ENCODE measurements at regions not wholly inside any gene's neighbourhood (a gene's known extent, or its start where the extent isn't known, plus 50 kb on each side); places are given as distances from the start of the nearest gene placed in this dataset.

GRCh38 chr16:86382067-86382773, 128.1 kb upstream of the FOXF1 start:
- no peak overlapping the region for H3K4me3 Mint-ChIP-seq
- peaks cover 4% of the 10 kb centered on the region for H3K4me1 Mint-ChIP-seq
- Histone ChIP-seq H4K20me1 (ENCODE audit: low read depth) (no peaks in the 10 kb centered on the region), H3K9ac (no peak overlapping the region), H3K27me3 (no peaks in the 10 kb centered on the region), H3F3A (ENCODE audit: low read depth) (no peaks in the 10 kb centered on the region), H3K36me3 (no peaks in the 10 kb centered on the region), H3K4me2 (no peak overlapping the region), H3K4me3 (no peak overlapping the region), H3K9me3 (ENCODE audit: low read depth) (no peaks in the 10 kb centered on the region), H3K4me1 (no peaks in the 10 kb centered on the region), H3K79me2 (ENCODE audit: low read depth) (no peaks in the 10 kb centered on the region), H3K27ac (no peak overlapping the region), H2AFZ (replicated peaks) (no peak overlapping the region)
- TF ChIP-seq EZH2phosphoT487 (IDR thresholded peaks at IDR 0.05): no peak
- no peak for TF ChIP-seq EZH2 (IDR thresholded peaks at IDR 0.05)
- no peak for TF ChIP-seq CTCF (IDR thresholded peaks at IDR 0.05)
- no peaks in the 10 kb centered on the region for H3K9me3 Mint-ChIP-seq
- peaks cover 15% of the 10 kb centered on the region for H3K27me3 Mint-ChIP-seq (ENCODE audit: insufficient read depth, low read depth)
- no peak overlapping the region for H3K27ac Mint-ChIP-seq
- no peak for DNase-seq (ENCODE audit: low spot score)
- no peaks in the 10 kb centered on the region for H3K36me3 Mint-ChIP-seq

- Histone ChIP-seq H3K4me1 (no peaks in the 10 kb centered on the region), H2AFZ (replicated peaks) (no peak overlapping the region), H3K9me3 (ENCODE audit: low read depth) (no peaks in the 10 kb centered on the region), H4K20me1 (ENCODE audit: low read depth) (no peaks in the 10 kb centered on the region), H3K4me3 (no peak overlapping the region), H3K27me3 (no peaks in the 10 kb centered on the region), H3K79me2 (ENCODE audit: low read depth) (no peaks in the 10 kb centered on the region), H3K9ac (no peak overlapping the region), H3K27ac (no peak overlapping the region), H3K4me2 (no peak overlapping the region), H3K36me3 (no peaks in the 10 kb centered on the region), H3F3A (ENCODE audit: low read depth) (no peaks in the 10 kb centered on the region)
- no peak for DNase-seq (ENCODE audit: low spot score)
- Mint-ChIP-seq H3K4me3 (no peak overlapping the region), H3K27ac (no peak overlapping the region), H3K9me3 (no peaks in the 10 kb centered on the region), H3K27me3 (ENCODE audit: insufficient read depth, low read depth) (peaks cover 18% of the 10 kb centered on the region), H3K4me1 (peaks cover 4% of the 10 kb centered on the region), H3K36me3 (no peaks in the 10 kb centered on the region)
- TF ChIP-seq CTCF (IDR thresholded peaks at IDR 0.05) (no peak), EZH2phosphoT487 (IDR thresholded peaks at IDR 0.05) (no peak), EZH2 (IDR thresholded peaks at IDR 0.05) (no peak)
Measured at GRCh38 chr16:86382774-86383407, 127.4 kb upstream of the FOXF1 start.

GRCh38 chr16:86383488-86384262, 126.7 kb upstream of the FOXF1 start:
- no peaks in the 10 kb centered on the region for H3F3A ChIP-seq (ENCODE audit: low read depth)
- H3K4me2 ChIP-seq: no peak overlapping the region

More at GRCh38 chr16:86383488-86384262, 126.7 kb upstream of the FOXF1 start:
- Histone ChIP-seq H3K9me3 (ENCODE audit: low read depth) (no peaks in the 10 kb centered on the region), H3K4me3 (no peak overlapping the region), H3K36me3 (no peaks in the 10 kb centered on the region), H3K9ac (no peak overlapping the region), H3K4me1 (no peaks in the 10 kb centered on the region), H3K27me3 (no peaks in the 10 kb centered on the region), H4K20me1 (ENCODE audit: low read depth) (no peaks in the 10 kb centered on the region), H3K79me2 (ENCODE audit: low read depth) (no peaks in the 10 kb centered on the region), H3K27ac (no peak overlapping the region), H2AFZ (replicated peaks) (no peak overlapping the region)
- DNase-seq (ENCODE audit: low spot score): no peak
- no peak overlapping the region for H3K4me3 Mint-ChIP-seq
- H3K4me1 Mint-ChIP-seq: peaks cover 4% of the 10 kb centered on the region
- no peaks in the 10 kb centered on the region for H3K9me3 Mint-ChIP-seq
- TF ChIP-seq CTCF (IDR thresholded peaks at IDR 0.05) (no peak), EZH2 (IDR thresholded peaks at IDR 0.05) (no peak), EZH2phosphoT487 (IDR thresholded peaks at IDR 0.05) (no peak)
- peaks cover 18% of the 10 kb centered on the region for H3K27me3 Mint-ChIP-seq (ENCODE audit: insufficient read depth, low read depth)
- H3K36me3 Mint-ChIP-seq: no peaks in the 10 kb centered on the region
- H3K27ac Mint-ChIP-seq: no peak overlapping the region

All from neural progenitor cell (in vitro differentiated cells).